NB4 (cell line): ENCODE measurements at regions not wholly inside any gene's neighbourhood (a gene's known extent, or its start where the extent isn't known, plus 50 kb on each side); places are given as distances from the start of the nearest gene placed in this dataset.

Source experiments
- MYC ChIP-seq: IDR thresholded peaks from 2 replicates; pipeline ENCODE4 v1.6.1; 2011; ENCODE audit warnings: low read depth, low read length
- POLR2A ChIP-seq: IDR thresholded peaks from 2 replicates; pipeline ENCODE4 v1.6.1; 2011; ENCODE audit warnings: mild to moderate bottlenecking; ENCODE audit not compliant: insufficient read length; ENCODE audit errors: extremely low read depth
- TF ChIP-seq, protein P1 (sequence below): IDR thresholded peaks from one replicate; pipeline ENCODE4 v1.5.1; 2012; ENCODE audit warnings: low read depth, low read length
- TF ChIP-seq, protein P2 (sequence below): IDR thresholded peaks from 2 replicates; pipeline ENCODE4 v1.6.1; 2011; ENCODE audit warnings: low read depth, low read length

DNA sequence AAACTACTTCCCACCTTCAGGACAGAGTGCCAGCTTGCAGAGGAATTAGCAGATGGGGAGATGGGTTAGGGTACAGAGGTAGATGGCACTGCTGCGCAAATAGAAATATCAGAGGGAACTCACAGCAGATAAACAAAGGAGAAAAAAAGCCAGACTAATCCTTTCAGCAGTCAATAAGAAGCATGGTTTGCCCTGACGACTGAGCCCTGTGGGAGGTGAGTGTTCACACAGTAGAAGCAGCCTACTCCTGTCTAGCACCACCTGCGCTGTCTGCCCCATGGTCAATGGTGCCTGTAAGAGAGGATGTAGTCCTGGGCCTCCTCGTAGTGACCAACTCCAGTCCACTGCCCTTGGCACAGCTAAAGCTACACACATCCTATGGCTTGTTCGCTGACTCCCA is 174.1 kb downstream of the IBTK start:
- TF ChIP-seq, protein P1, sequence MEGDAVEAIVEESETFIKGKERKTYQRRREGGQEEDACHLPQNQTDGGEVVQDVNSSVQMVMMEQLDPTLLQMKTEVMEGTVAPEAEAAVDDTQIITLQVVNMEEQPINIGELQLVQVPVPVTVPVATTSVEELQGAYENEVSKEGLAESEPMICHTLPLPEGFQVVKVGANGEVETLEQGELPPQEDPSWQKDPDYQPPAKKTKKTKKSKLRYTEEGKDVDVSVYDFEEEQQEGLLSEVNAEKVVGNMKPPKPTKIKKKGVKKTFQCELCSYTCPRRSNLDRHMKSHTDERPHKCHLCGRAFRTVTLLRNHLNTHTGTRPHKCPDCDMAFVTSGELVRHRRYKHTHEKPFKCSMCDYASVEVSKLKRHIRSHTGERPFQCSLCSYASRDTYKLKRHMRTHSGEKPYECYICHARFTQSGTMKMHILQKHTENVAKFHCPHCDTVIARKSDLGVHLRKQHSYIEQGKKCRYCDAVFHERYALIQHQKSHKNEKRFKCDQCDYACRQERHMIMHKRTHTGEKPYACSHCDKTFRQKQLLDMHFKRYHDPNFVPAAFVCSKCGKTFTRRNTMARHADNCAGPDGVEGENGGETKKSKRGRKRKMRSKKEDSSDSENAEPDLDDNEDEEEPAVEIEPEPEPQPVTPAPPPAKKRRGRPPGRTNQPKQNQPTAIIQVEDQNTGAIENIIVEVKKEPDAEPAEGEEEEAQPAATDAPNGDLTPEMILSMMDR, result no peak
- TF ChIP-seq POLR2A (no peak), MYC (no peak)
- TF ChIP-seq, protein P2, sequence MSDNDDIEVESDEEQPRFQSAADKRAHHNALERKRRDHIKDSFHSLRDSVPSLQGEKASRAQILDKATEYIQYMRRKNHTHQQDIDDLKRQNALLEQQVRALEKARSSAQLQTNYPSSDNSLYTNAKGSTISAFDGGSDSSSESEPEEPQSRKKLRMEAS, result no peak
